CD8-positive, alpha-beta memory T cell (primary cell): ENCODE measurements at regions not wholly inside any gene's neighbourhood (a gene's known extent, or its start where the extent isn't known, plus 50 kb on each side); places are given as distances from the start of the nearest gene placed in this dataset.

ENCODE experiments used
- CTCF ChIA-PET: fragments of 350-600 bp; sonication (Branson Sonifier 250); formaldehyde crosslinking; loops from one replicate; lab custom pipeline; 2021; ENCODE audit warnings: antibody characterized with exemption; lab: Charles Lee
- POLR2A ChIA-PET: fragments of 350-600 bp; sonication (Branson Sonifier 250); formaldehyde crosslinking; loops from one replicate; lab custom pipeline; 2021; ENCODE audit warnings: antibody characterized with exemption; lab: Charles Lee
- DNase-seq, 5 donors: peaks; one replicate each; pipeline versions ENCODE4 v3.0.0 to v3.0.0-alpha.2; 2020 to 2022; ENCODE audit warnings: mixed read lengths in 1 of 5
- H3K27ac ChIP-seq: one replicate; pipeline ENCODE4 v1.7.0; 2013; ENCODE audit warnings: low read depth, mild to moderate bottlenecking, low read length, moderate library complexity
- H3K27me3 ChIP-seq: 2 replicates; pipeline ENCODE4 v1.7.0; 2013; ENCODE audit warnings: low read length, mild to moderate bottlenecking; ENCODE audit not compliant: insufficient read depth, poor library complexity, severe bottlenecking
- H3K36me3 ChIP-seq: 2 replicates; pipeline ENCODE4 v1.7.0; 2013; ENCODE audit warnings: mild to moderate bottlenecking, low read length, moderate library complexity; ENCODE audit not compliant: insufficient read depth
- H3K4me1 ChIP-seq: 2 replicates; pipeline ENCODE4 v1.7.0; 2013; ENCODE audit warnings: mild to moderate bottlenecking, low read length, moderate library complexity; ENCODE audit not compliant: insufficient read depth
- H3K4me3 ChIP-seq: 2 replicates; pipeline ENCODE4 v1.7.0; 2013; ENCODE audit warnings: mild to moderate bottlenecking, low read length
- H3K9me3 ChIP-seq: 2 replicates; pipeline ENCODE4 v1.7.0; 2013; ENCODE audit warnings: mild to moderate bottlenecking, low read length
- H3K27ac Mint-ChIP-seq, 8 donors: one replicate each; pipeline ENCODE4 v1.8.0; 2020 to 2021; ENCODE audit warnings: mixed read lengths in 8 of 8, mild to moderate bottlenecking in 6 of 8, inconsistent platforms in 3 of 8, moderate library complexity in 3 of 8
- H3K27me3 Mint-ChIP-seq, 2 donors: one replicate each; pipeline ENCODE4 v1.8.0; 2020 to 2021; ENCODE audit warnings: mixed read lengths in 2 of 2, mild to moderate bottlenecking in 1 of 2, moderate library complexity in 1 of 2
- H3K36me3 Mint-ChIP-seq, 3 donors: one replicate each; pipeline ENCODE4 v1.8.0; 2020 to 2021; ENCODE audit warnings: mixed read lengths in 3 of 3, inconsistent platforms in 1 of 3, mild to moderate bottlenecking in 1 of 3
- H3K4me1 Mint-ChIP-seq, 3 donors: one replicate each; pipeline ENCODE4 v1.8.0; 2020 to 2021; ENCODE audit warnings: mixed read lengths in 3 of 3, inconsistent platforms in 1 of 3, mild to moderate bottlenecking in 1 of 3
- H3K4me3 Mint-ChIP-seq, 7 donors: one replicate each; pipeline ENCODE4 v1.8.0; 2020 to 2021; ENCODE audit warnings: mixed read lengths in 7 of 7, mild to moderate bottlenecking in 6 of 7, moderate library complexity in 4 of 7, inconsistent platforms in 2 of 7
- H3K9me3 Mint-ChIP-seq, 5 donors: one replicate each; pipeline ENCODE4 v1.8.0; 2020 to 2022; ENCODE audit warnings: mixed read lengths in 5 of 5, mild to moderate bottlenecking in 3 of 5, moderate library complexity in 2 of 5, inconsistent platforms in 1 of 5

DNA sequence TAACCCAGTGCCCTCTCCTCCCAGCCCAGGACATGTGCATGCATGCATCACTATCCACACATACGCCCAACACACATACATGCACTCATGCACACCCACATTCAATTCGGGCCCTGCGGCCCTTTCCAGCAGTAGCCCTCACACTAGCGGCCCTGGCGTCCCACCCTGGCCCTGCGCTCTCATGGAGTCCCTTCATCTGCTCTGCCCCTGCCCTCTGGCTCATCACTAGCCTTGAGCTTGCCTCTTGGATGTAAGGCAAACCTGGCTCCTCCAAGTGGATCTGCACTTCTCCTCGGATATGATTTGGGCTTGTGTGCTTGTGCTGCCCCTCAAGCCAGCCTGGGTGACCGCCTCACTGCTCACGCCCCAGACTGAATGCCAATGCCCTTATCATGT lies 147.2 kb downstream of the SEC61B start:
- Histone ChIP-seq H3K27ac (no peak overlapping the region), H3K27me3 (no peaks in the 10 kb centered on the region), H3K9me3 (no peaks in the 10 kb centered on the region), H3K4me3 (no peak overlapping the region), H3K4me1 (no peaks in the 10 kb centered on the region), H3K36me3 (no peaks in the 10 kb centered on the region)
- ChIA-PET POLR2A (no interaction called here), CTCF (no interaction called here)
- Mint-ChIP-seq H3K36me3 (no peaks in the 10 kb centered on the region), H3K27me3 (peaks cover 16 to 53% of the 10 kb centered on the region in 2 donors), H3K27ac (no peak overlapping the region), H3K9me3 (no peaks in the 10 kb centered on the region), H3K4me3 (peak overlapping the region in 1 of 7 donors; percentile 11), H3K4me1 (peaks cover 5 to 14% (median 6%) of the 10 kb centered on the region in 3 donors)
- DNase-seq = no peak

DNA sequence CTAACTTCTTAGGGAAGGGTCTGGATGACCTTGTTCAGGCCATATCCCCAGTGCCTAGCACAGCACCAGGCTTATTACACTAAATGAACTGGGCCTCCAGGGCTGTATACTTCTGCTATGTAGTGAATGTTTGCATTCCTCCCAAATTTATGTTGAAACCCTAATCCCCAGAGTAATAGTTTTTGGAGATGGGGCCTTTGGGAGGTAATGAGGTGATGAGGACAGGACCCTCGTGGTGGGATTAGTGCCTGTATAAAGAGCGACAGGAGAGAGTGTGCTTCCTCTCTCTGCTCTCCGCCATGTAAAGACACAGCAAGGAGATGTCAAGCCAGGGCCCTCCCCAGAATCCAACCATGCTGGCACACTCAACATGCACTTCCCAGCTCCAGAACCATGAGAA lies 148.3 kb downstream of the SEC61B start:
- no peaks in the 10 kb centered on the region for H3K9me3 Mint-ChIP-seq
- Histone ChIP-seq H3K27ac (no peak overlapping the region), H3K36me3 (no peaks in the 10 kb centered on the region), H3K4me3 (no peak overlapping the region), H3K4me1 (no peaks in the 10 kb centered on the region), H3K27me3 (no peaks in the 10 kb centered on the region), H3K9me3 (no peaks in the 10 kb centered on the region)
- ChIA-PET POLR2A (no interaction called here), CTCF (no interaction called here)
- DNase-seq = no peak
- H3K4me3 Mint-ChIP-seq = no peak overlapping the region
- no peak overlapping the region for H3K27ac Mint-ChIP-seq
- H3K27me3 Mint-ChIP-seq = peaks cover 15 to 48% of the 10 kb centered on the region in 2 donors
- no peaks in the 10 kb centered on the region for H3K36me3 Mint-ChIP-seq
- H3K4me1 Mint-ChIP-seq = peaks cover 5 to 14% (median 6%) of the 10 kb centered on the region in 3 donors

- Mint-ChIP-seq H3K27me3 (peaks cover 11 to 53% of the 10 kb centered on the region in 2 donors), H3K27ac (no peak overlapping the region), H3K4me1 (peaks cover 5 to 14% (median 6%) of the 10 kb centered on the region in 3 donors), H3K4me3 (no peak overlapping the region), H3K36me3 (no peaks in the 10 kb centered on the region), H3K9me3 (no peaks in the 10 kb centered on the region)
- ChIA-PET CTCF (no interaction called here), POLR2A (no interaction called here)
- Histone ChIP-seq H3K27me3 (no peaks in the 10 kb centered on the region), H3K4me3 (no peak overlapping the region), H3K36me3 (no peaks in the 10 kb centered on the region), H3K9me3 (no peaks in the 10 kb centered on the region), H3K27ac (no peak overlapping the region), H3K4me1 (no peaks in the 10 kb centered on the region)
- no peak for DNase-seq
These were observed 149.3 kb downstream of the SEC61B start for GRCh38 chr9:99371376-99371775.

DNA sequence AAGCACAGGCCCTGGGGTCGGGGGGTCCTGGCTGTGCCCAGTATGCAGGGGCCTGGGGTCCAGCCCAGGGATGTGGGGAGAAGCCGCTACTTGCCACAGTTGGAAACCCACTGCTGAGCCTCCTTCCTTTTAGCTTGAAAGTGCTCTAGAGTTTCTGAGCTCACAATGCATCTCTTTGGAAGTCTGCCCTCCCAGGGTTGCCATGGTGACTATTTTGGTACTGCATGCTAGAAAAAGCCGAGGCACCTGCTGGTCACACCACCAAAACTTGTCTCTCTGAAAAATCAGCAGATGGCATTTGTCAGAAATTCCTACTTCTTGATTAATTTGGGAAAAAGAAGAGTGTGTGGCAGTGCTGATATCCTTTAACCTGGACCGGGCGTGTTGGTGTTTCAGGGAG lies 151.8 kb downstream of the SEC61B start:
- Histone ChIP-seq H3K4me1 (no peaks in the 10 kb centered on the region), H3K27ac (no peak overlapping the region), H3K9me3 (no peaks in the 10 kb centered on the region), H3K27me3 (no peaks in the 10 kb centered on the region), H3K4me3 (no peak overlapping the region), H3K36me3 (no peaks in the 10 kb centered on the region)
- ChIA-PET CTCF (no interaction called here), POLR2A (no interaction called here)
- Mint-ChIP-seq H3K27ac (no peak overlapping the region), H3K9me3 (no peaks in the 10 kb centered on the region), H3K4me3 (no peak overlapping the region), H3K36me3 (no peaks in the 10 kb centered on the region), H3K4me1 (peaks cover 0 to 4% (median 0%) of the 10 kb centered on the region in 3 donors), H3K27me3 (peaks cover 10 to 41% of the 10 kb centered on the region in 2 donors)
- DNase-seq = no peak

DNA sequence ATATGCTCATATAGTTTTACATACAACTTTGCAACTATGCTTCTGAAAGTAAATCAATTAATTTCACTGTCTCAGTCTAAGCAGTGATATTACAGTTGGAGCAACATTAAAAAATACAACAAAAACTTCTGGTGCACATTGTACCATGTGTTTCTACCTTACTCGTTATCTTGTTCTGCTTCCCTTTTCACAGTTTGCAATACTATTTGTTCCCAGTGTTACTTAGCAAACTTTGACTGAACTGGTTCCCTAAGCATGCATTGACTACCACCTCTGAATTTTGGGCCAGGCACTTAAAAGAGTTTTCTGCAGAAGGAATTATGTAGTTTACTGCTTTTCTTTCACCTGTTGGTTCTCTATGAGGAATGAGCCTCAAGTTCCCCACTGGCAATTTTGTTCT lies 152.7 kb downstream of the SEC61B start:
- no peaks in the 10 kb centered on the region for H3K4me1 ChIP-seq
- Mint-ChIP-seq H3K4me3 (no peak overlapping the region), H3K27me3 (peaks cover 8 to 32% of the 10 kb centered on the region in 2 donors), H3K36me3 (no peaks in the 10 kb centered on the region), H3K4me1 (no peaks in the 10 kb centered on the region), H3K9me3 (no peaks in the 10 kb centered on the region), H3K27ac (no peak overlapping the region)
- ChIA-PET CTCF (no interaction called here), POLR2A (no interaction called here)
- no peaks in the 10 kb centered on the region for H3K36me3 ChIP-seq
- no peaks in the 10 kb centered on the region for H3K27me3 ChIP-seq
- no peak overlapping the region for H3K4me3 ChIP-seq
- H3K9me3 ChIP-seq = no peaks in the 10 kb centered on the region
- DNase-seq = no peak
- no peak overlapping the region for H3K27ac ChIP-seq

DNA sequence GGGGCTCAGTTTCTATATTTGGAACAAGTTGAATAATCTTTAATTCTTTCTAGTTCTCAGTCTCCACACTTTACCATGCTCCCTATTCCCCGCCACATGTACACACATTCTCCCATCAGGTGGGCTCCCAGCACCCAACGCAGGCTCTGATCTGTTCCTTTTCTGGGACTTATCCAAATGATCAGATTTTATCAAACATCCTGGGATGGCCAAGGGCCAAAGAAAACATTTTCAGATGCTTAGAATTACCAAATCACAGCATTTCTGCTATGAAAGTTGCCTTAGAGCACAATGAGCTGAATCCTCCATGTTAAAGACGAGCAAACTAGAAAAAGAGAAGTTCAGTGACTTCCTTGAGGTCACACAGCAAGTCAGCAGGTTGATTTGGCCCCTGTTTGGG lies 153.4 kb downstream of the SEC61B start:
- Mint-ChIP-seq H3K27me3 (peaks cover 4 to 28% of the 10 kb centered on the region in 2 donors), H3K4me3 (no peak overlapping the region), H3K27ac (peak overlapping the region in 2 of 8 donors; percentile 26 to 48), H3K4me1 (no peaks in the 10 kb centered on the region), H3K36me3 (no peaks in the 10 kb centered on the region), H3K9me3 (no peaks in the 10 kb centered on the region)
- Histone ChIP-seq H3K4me3 (no peak overlapping the region), H3K4me1 (no peaks in the 10 kb centered on the region), H3K36me3 (no peaks in the 10 kb centered on the region), H3K9me3 (no peaks in the 10 kb centered on the region), H3K27ac (no peak overlapping the region), H3K27me3 (no peaks in the 10 kb centered on the region)
- ChIA-PET POLR2A (no interaction called here), CTCF (no interaction called here)
- no peak for DNase-seq

GRCh38 chr9:99377790-99378775 lies 156.0 kb downstream of the SEC61B start:
- Histone ChIP-seq H3K4me3 (no peak overlapping the region), H3K36me3 (no peaks in the 10 kb centered on the region), H3K4me1 (no peaks in the 10 kb centered on the region), H3K27ac (no peak overlapping the region), H3K9me3 (no peaks in the 10 kb centered on the region), H3K27me3 (no peaks in the 10 kb centered on the region)
- H3K27ac Mint-ChIP-seq = no peak overlapping the region
- no peak for DNase-seq
- no peaks in the 10 kb centered on the region for H3K4me1 Mint-ChIP-seq
- ChIA-PET POLR2A (no interaction called here), CTCF (no interaction called here)
- H3K4me3 Mint-ChIP-seq = no peak overlapping the region
- H3K36me3 Mint-ChIP-seq = no peaks in the 10 kb centered on the region
- H3K9me3 Mint-ChIP-seq = no peaks in the 10 kb centered on the region
- H3K27me3 Mint-ChIP-seq = peaks cover 8 to 22% of the 10 kb centered on the region in 2 donors

GRCh38 chr9:99383536-99383935 lies 161.5 kb downstream of the SEC61B start:
- POLR2A ChIA-PET = no interaction called here
- H3K4me3 ChIP-seq = no peak overlapping the region
- H3K27me3 Mint-ChIP-seq = peaks cover 6 to 16% of the 10 kb centered on the region in 2 donors
- H3K27me3 ChIP-seq = no peaks in the 10 kb centered on the region
- no peaks in the 10 kb centered on the region for H3K36me3 ChIP-seq
- no peak overlapping the region for H3K27ac Mint-ChIP-seq
- H3K4me1 ChIP-seq = no peaks in the 10 kb centered on the region
- CTCF ChIA-PET = no interaction called here
- no peak overlapping the region for H3K27ac ChIP-seq
- DNase-seq = no peak
- H3K4me3 Mint-ChIP-seq = no peak overlapping the region
- no peaks in the 10 kb centered on the region for H3K36me3 Mint-ChIP-seq
- no peaks in the 10 kb centered on the region for H3K4me1 Mint-ChIP-seq
- H3K9me3 ChIP-seq = no peaks in the 10 kb centered on the region
- no peaks in the 10 kb centered on the region for H3K9me3 Mint-ChIP-seq
